HepG2 (cell line): ENCODE measurements at regions not wholly inside any gene's neighbourhood (a gene's known extent, or its start where the extent isn't known, plus 50 kb on each side); places are given as distances from the start of the nearest gene placed in this dataset.

Source experiments
- ATAC-seq: fragments of 200-7000 bp; cut with Tn5 transposase; 3 replicates; pipeline ENCODE4 v1.9.1; 2020; ENCODE audit warnings: mild to moderate bottlenecking, moderate library complexity
- BruUV-seq: library from RNA; stranded (reverse); fragments of 400-500 nt; replicated peaks from 2 replicates; lab custom pipeline; 2021; lab: Mats Ljungman, UMichigan
- CTCF ChIA-PET: fragments of 300-600 bp; formaldehyde crosslinking; extraction: SDS; loops from one replicate; lab custom pipeline; 2021; ENCODE audit warnings: low total read pairs, inconsistent platforms, low intra/inter-chr PET ratio; lab: Yijun Ruan, JAX
- POLR2A ChIA-PET: fragments of 350-600 bp; sonication (Branson Sonifier 250); formaldehyde crosslinking; loops from one replicate; lab custom pipeline; 2020; ENCODE audit warnings: antibody characterized with exemption, inconsistent platforms; lab: Yijun Ruan, JAX
- DNase-seq: peaks from one replicate; pipeline ENCODE4 v3.0.0-alpha.2; 2015; ENCODE audit warnings: low spot score
- FAIRE-seq: peaks from 3 replicates; lab custom pipeline; 2011; peaks lifted over from hg19 to GRCh38; lab: Jason Lieb, UNC
- H2AFZ ChIP-seq: one replicate; pipeline ENCODE4 v1.6.1; 2011; ENCODE audit warnings: low read length, inconsistent platforms
- H3K27ac ChIP-seq: fragments of 300-600 bp; 3 replicates; pipeline ENCODE4 v1.8.0; 2011; ENCODE audit warnings: mixed run types, mild to moderate bottlenecking, mixed read lengths, low read length, inconsistent platforms; ENCODE audit not compliant: insufficient read depth; ENCODE audit errors: extremely low read length
- H3K27me3 ChIP-seq, 2 experiments: fragments of 200-600 bp in 1 of 2; 2 replicates in 1 of 2; 3 replicates in 1 of 2; pipeline versions ENCODE4 v1.6.0 to v1.8.0; 2011; ENCODE audit warnings: low read length in 2 of 2, mild to moderate bottlenecking in 2 of 2, moderate library complexity in 2 of 2, inconsistent platforms in 1 of 2; ENCODE audit not compliant: insufficient read depth in 2 of 2, control insufficient read depth in 1 of 2
- H3K36me3 ChIP-seq, 2 experiments: fragments of 200-600 bp in 1 of 2; replicated peaks in 1 of 2; 2 replicates in 1 of 2; 3 replicates in 1 of 2; pipeline versions ENCODE4 v1.5.1 to v1.8.0; 2011; ENCODE audit warnings: low read length in 2 of 2, inconsistent platforms in 1 of 2; ENCODE audit not compliant: insufficient read depth in 2 of 2, control insufficient read depth in 1 of 2
- H3K4me1 ChIP-seq: 2 replicates; pipeline ENCODE4 v1.5.1; 2012; ENCODE audit warnings: low read length, inconsistent platforms; ENCODE audit not compliant: insufficient read depth
- H3K4me2 ChIP-seq: 2 replicates; pipeline ENCODE4 v1.6.0; 2011; ENCODE audit warnings: low read depth, low read length, inconsistent platforms
- H3K4me3 ChIP-seq, 3 experiments: fragments of 200-600 bp in 1 of 3; sonication (generic), shearing (Covaris generic) in 1 of 3; replicated peaks in 1 of 3; 2 replicates each; pipeline ENCODE4 v1.5.1; 2011 to 2016; ENCODE audit warnings: low read length in 3 of 3, inconsistent platforms in 2 of 3, low read depth in 2 of 3, mild to moderate bottlenecking in 2 of 3, control low read depth in 1 of 3, mixed read lengths in 1 of 3; ENCODE audit not compliant: insufficient read depth in 1 of 3
- H3K79me2 ChIP-seq: one replicate; pipeline ENCODE4 v1.6.1; 2011; ENCODE audit warnings: low read length, inconsistent platforms; ENCODE audit not compliant: insufficient read depth
- H3K9ac ChIP-seq: 2 replicates; pipeline ENCODE4 v1.6.0; 2011; ENCODE audit warnings: mild to moderate bottlenecking, low read depth, low read length, inconsistent platforms; ENCODE audit not compliant: insufficient read depth
- H3K9me3 ChIP-seq: 2 replicates; pipeline ENCODE4 v1.5.1; 2012; ENCODE audit warnings: mild to moderate bottlenecking, low read length
- H4K20me1 ChIP-seq: 2 replicates; pipeline ENCODE4 v1.6.0; 2011; ENCODE audit warnings: inconsistent platforms, mild to moderate bottlenecking, low read length, moderate library complexity; ENCODE audit not compliant: insufficient read depth
- AHR ChIP-seq: IDR thresholded peaks from 2 replicates; pipeline ENCODE4 v1.6.1; 2018; ENCODE audit warnings: missing genetic modification reagents, missing compliant biosample characterization
- CCDC6 ChIP-seq: sonication (generic); formaldehyde crosslinking; IDR thresholded peaks from 2 replicates; pipeline ENCODE4 v1.8.1; 2022; ENCODE audit warnings: mild to moderate bottlenecking, missing genetic modification reagents, moderate library complexity
- CREB1 ChIP-seq, 2 experiments: fragments of 450-650 bp in 1 of 2; IDR thresholded peaks; 2 replicates each; pipeline ENCODE4 v1.6.1; 2016 to 2017; ENCODE audit warnings: control low read depth in 1 of 2, mild to moderate bottlenecking in 1 of 2, missing compliant biosample characterization in 1 of 2, missing genetic modification characterization in 1 of 2
- DNMT1 ChIP-seq: sonication (generic); formaldehyde crosslinking; IDR thresholded peaks from 2 replicates; pipeline ENCODE4 v1.5.1; 2020; ENCODE audit warnings: mild to moderate bottlenecking, missing genetic modification reagents
- MTA1 ChIP-seq: sonication (generic); formaldehyde crosslinking; IDR thresholded peaks from 2 replicates; pipeline ENCODE4 v1.4.0; 2020; ENCODE audit warnings: missing genetic modification reagents, mild to moderate bottlenecking, borderline replicate concordance
- NFIB ChIP-seq: sonication (generic); formaldehyde crosslinking; IDR thresholded peaks from 2 replicates; pipeline ENCODE4 v1.9.0; 2021; ENCODE audit warnings: missing genetic modification reagents, mild to moderate bottlenecking, borderline replicate concordance
- POLR2AphosphoS2 ChIP-seq: IDR thresholded peaks from 2 replicates; pipeline ENCODE4 v1.6.1; 2011; ENCODE audit warnings: low read depth, low read length, improper control_type of control experiment
- SNAI1 ChIP-seq: sonication (generic); formaldehyde crosslinking; IDR thresholded peaks from 2 replicates; pipeline ENCODE4 v1.5.0; 2020; ENCODE audit warnings: mild to moderate bottlenecking, missing genetic modification reagents, borderline replicate concordance
- TMF1 ChIP-seq: sonication (generic); formaldehyde crosslinking; IDR thresholded peaks from 2 replicates; pipeline ENCODE4 v1.8.1; 2022; ENCODE audit warnings: low read depth, missing genetic modification reagents
- ZBTB20 ChIP-seq: sonication (generic); formaldehyde crosslinking; IDR thresholded peaks from 2 replicates; pipeline ENCODE4 v1.8.1; 2023; ENCODE audit warnings: missing genetic modification reagents, low read depth, mild to moderate bottlenecking, borderline replicate concordance
- ZNF143 ChIP-seq: sonication (generic); formaldehyde crosslinking; IDR thresholded peaks from 2 replicates; pipeline ENCODE4 v1.4.0; 2020; ENCODE audit warnings: missing genetic modification reagents
- ZNF160 ChIP-seq: sonication (generic); formaldehyde crosslinking; IDR thresholded peaks from 2 replicates; pipeline ENCODE4 v1.8.0; 2022; ENCODE audit warnings: mild to moderate bottlenecking, inconsistent platforms, missing genetic modification reagents
- ZNF17 ChIP-seq: sonication (generic); formaldehyde crosslinking; IDR thresholded peaks from 2 replicates; pipeline ENCODE4 v1.5.0; 2020; ENCODE audit warnings: mild to moderate bottlenecking, missing genetic modification reagents
- ZNF256 ChIP-seq: sonication (generic); formaldehyde crosslinking; conservative IDR thresholded peaks from 2 replicates; pipeline ENCODE4 v1.4.0; 2020; ENCODE audit warnings: missing genetic modification reagents
- WGBS: methylation state at CpG from one replicate; pipeline ENCODE4 v1.1.6; 2017; ENCODE audit warnings: low lambda C conversion rate; 5-methylcytosine and 5-hydroxymethylcytosine counted together
- in situ Hi-C: cut with HindIII; loops from 2 replicates; pipeline ENCODE4 v1.10.0; 2017; ENCODE audit warnings: low pct_unique_long_range_greater_than_20kb; ENCODE audit not compliant: extremely low pct_ligation_motif_present
- intact Hi-C: fragments of 100-400 bp; cut with micrococcal nuclease; formaldehyde crosslinking; loops from one replicate; pipeline ENCODE4 v1.10.0; 2022; ENCODE audit not compliant: unreplicated experiment
- TF ChIP-seq, protein P1 (sequence below): sonication (generic); formaldehyde crosslinking; conservative IDR thresholded peaks from 2 replicates; pipeline ENCODE4 v1.5.0; 2020; ENCODE audit warnings: missing genetic modification reagents
- TF ChIP-seq, protein P2 (sequence below): sonication (generic); formaldehyde crosslinking; IDR thresholded peaks from 2 replicates; pipeline ENCODE4 v1.5.0; 2020; ENCODE audit warnings: missing genetic modification reagents, mild to moderate bottlenecking, borderline replicate concordance
- TF ChIP-seq, protein P3 (sequence below): sonication (generic); formaldehyde crosslinking; IDR thresholded peaks from 2 replicates; pipeline ENCODE4 v1.8.0; 2022; ENCODE audit warnings: mild to moderate bottlenecking, missing genetic modification reagents, moderate library complexity

DNA sequence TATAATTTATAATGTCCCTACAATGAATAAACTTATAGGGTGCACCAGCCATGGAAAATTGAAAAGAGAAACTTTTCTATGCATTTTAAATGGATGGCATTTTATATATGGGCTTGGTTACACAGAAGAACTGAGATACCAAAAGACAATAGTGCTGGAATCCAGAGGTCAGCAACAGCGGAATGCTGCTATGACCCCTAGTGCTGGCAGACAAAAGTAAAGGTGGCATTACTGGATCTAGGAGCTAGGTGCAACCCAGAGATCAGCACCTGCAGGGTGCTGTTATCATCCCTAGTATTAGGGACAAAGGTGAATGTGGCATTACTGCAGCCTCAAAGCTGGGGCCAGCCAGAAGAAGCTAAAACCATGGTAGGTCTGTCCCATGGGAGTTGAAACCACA, 392.7 kb upstream of the ST6GAL2 start:
- ATAC-seq (no peak), FAIRE-seq (no peak), DNase-seq (no peak)
- no peaks in the 10 kb centered on the region for H3K36me3 ChIP-seq
- H4K20me1 ChIP-seq, result no peaks in the 10 kb centered on the region
- 16% methylated on average over 1 of the region's 1 CpG for WGBS
- H3K79me2 ChIP-seq, result no peaks in the 10 kb centered on the region
- no peak overlapping the region for H3K27ac ChIP-seq
- POLR2A ChIA-PET, result no interaction called here
- in situ Hi-C loops, result no loop called here
- H3K4me3 ChIP-seq, result no peak overlapping the region
- CTCF ChIA-PET, result no interaction called here
- intact Hi-C loops, result no loop called here
- no peaks in the 10 kb centered on the region for H3K9me3 ChIP-seq
- no peaks in the 10 kb centered on the region for H3K4me1 ChIP-seq
- no TSS peak for BruUV-seq
- H2AFZ ChIP-seq, result no peak overlapping the region
- H3K4me2 ChIP-seq, result no peak overlapping the region
- TF ChIP-seq CREB1 (IDR thresholded peaks at IDR 0.05), result no peak
- no peak for TF ChIP-seq CREB1 (CRISPR knock-in tag; IDR thresholded peaks at IDR 0.05)
- TF ChIP-seq ZNF160 (CRISPR knock-in tag), result no peak
- TF ChIP-seq, all 625 proteins: peak for 0
- Histone ChIP-seq H3K27me3 (peaks cover 0 to 1% of the 10 kb centered on the region in 2 experiments; a peak in 1 of 5 replicates), H3K9ac (no peak overlapping the region)

DNA sequence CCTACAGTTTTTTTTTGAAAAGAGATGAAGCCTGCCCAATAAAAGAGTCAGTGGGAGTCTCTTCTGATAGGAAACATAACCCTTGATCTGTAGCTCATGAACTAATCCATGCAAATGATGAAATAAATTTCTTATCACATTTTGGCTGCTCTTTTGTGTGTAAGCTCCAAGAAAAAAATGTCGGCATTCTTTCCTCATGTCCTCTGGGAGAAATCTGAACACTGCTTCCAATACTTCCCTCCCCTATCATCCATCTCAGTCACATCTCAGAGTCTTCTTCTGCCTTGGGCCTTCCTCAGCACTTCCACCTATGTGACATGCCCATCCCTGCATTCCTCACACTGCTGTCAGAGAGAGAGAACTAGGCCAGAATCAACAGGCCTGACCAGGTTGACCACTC, 395.7 kb upstream of the ST6GAL2 start:
- ATAC-seq, result no peak
- intact Hi-C loops (no loop called here), in situ Hi-C loops (no loop called here)
- 3% methylated on average over 1 of the region's 1 CpG for WGBS
- no peak overlapping the region for H3K9ac ChIP-seq
- no peaks in the 10 kb centered on the region for H3K9me3 ChIP-seq
- no peaks in the 10 kb centered on the region for H4K20me1 ChIP-seq
- no peak overlapping the region for H3K27ac ChIP-seq
- FAIRE-seq, result no peak
- BruUV-seq, result no TSS peak
- no peak overlapping the region for H3K4me3 ChIP-seq
- DNase-seq, result no peak
- H3K4me1 ChIP-seq, result no peaks in the 10 kb centered on the region
- ChIA-PET POLR2A (no interaction called here), CTCF (no interaction called here)
- H3K36me3 ChIP-seq, result no peaks in the 10 kb centered on the region
- H2AFZ ChIP-seq, result no peak overlapping the region
- H3K27me3 ChIP-seq, result no peaks in the 10 kb centered on the region
- H3K4me2 ChIP-seq, result no peak overlapping the region
- no peaks in the 10 kb centered on the region for H3K79me2 ChIP-seq
- no peak for TF ChIP-seq ZBTB20 (CRISPR knock-in tag)
- no peak for TF ChIP-seq MTA1 (CRISPR knock-in tag)
- TF ChIP-seq TMF1 (CRISPR knock-in tag), result no peak
- TF ChIP-seq, protein P1, sequence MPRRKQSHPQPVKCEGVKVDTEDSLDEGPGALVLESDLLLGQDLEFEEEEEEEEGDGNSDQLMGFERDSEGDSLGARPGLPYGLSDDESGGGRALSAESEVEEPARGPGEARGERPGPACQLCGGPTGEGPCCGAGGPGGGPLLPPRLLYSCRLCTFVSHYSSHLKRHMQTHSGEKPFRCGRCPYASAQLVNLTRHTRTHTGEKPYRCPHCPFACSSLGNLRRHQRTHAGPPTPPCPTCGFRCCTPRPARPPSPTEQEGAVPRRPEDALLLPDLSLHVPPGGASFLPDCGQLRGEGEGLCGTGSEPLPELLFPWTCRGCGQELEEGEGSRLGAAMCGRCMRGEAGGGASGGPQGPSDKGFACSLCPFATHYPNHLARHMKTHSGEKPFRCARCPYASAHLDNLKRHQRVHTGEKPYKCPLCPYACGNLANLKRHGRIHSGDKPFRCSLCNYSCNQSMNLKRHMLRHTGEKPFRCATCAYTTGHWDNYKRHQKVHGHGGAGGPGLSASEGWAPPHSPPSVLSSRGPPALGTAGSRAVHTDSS (CRISPR knock-in tag), result no peak
- no peak for TF ChIP-seq NFIB (CRISPR knock-in tag)
- no peak for TF ChIP-seq ZNF256 (CRISPR knock-in tag)
- TF ChIP-seq ZNF17, result no peak
- no peak for TF ChIP-seq POLR2AphosphoS2
- no peak for TF ChIP-seq CCDC6 (CRISPR knock-in tag)
- TF ChIP-seq ZNF143 (CRISPR knock-in tag), result no peak
- TF ChIP-seq SNAI1 (CRISPR knock-in tag), result no peak
- TF ChIP-seq, protein P2, sequence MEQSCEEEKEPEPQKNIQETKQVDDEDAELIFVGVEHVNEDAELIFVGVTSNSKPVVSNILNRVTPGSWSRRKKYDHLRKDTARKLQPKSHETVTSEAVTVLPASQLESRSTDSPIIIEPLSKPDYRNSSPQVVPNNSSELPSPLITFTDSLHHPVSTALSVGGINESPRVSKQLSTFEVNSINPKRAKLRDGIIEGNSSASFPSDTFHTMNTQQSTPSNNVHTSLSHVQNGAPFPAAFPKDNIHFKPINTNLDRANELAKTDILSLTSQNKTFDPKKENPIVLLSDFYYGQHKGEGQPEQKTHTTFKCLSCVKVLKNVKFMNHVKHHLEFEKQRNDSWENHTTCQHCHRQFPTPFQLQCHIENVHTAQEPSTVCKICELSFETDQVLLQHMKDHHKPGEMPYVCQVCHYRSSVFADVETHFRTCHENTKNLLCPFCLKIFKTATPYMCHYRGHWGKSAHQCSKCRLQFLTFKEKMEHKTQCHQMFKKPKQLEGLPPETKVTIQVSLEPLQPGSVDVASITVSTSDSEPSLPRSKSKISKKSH (CRISPR knock-in tag), result no peak
- TF ChIP-seq DNMT1 (CRISPR knock-in tag), result no peak
- TF ChIP-seq, protein P3, sequence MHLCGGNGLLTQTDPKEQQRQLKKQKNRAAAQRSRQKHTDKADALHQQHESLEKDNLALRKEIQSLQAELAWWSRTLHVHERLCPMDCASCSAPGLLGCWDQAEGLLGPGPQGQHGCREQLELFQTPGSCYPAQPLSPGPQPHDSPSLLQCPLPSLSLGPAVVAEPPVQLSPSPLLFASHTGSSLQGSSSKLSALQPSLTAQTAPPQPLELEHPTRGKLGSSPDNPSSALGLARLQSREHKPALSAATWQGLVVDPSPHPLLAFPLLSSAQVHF (CRISPR knock-in tag), result no peak
- TF ChIP-seq AHR, result no peak
